ENCODE measurements at regions not wholly inside any gene's neighbourhood (a gene's known extent, or its start where the extent isn't known, plus 50 kb on each side); places are given as distances from the start of the nearest gene placed in this dataset.
"Not testable (repeated sequence)": the region's sequence is repeated elsewhere in the genome, so short reads cannot be mapped to it uniquely, and the experiment has no call there.

DNA sequence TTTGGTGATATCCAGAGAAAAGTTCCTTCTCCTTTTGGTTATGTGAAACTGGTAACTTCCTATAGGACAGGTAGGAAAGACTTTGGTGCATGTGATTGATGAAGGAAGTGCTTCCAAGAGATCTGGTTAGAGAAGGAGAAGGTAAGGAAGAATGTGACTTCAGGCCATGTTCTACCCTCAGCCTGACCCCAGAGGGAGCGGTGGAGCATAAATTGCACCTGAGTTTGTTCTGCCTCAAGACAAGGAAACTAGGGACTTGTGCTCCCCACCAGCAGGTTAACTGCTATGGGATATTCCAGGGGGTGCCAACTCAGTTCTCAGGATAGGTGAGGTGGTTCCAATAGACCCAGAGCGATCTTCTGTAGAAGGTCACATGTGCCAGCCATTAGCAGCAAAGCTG, 299.3 kb upstream of the XYLT1 start:
- Mint-ChIP-seq H3K27ac (no peak overlapping the region), H3K36me3 (no peaks in the 10 kb centered on the region), H3K27me3 (peaks cover 8% of the 10 kb centered on the region), H3K4me1 (no peaks in the 10 kb centered on the region), H3K4me3 (no peak overlapping the region), H3K9me3 (no peaks in the 10 kb centered on the region)

- no peak overlapping the region for H3K4me3 Mint-ChIP-seq
- H3K36me3 Mint-ChIP-seq: no peaks in the 10 kb centered on the region
- no peak overlapping the region for H3K27ac Mint-ChIP-seq
- H3K27me3 Mint-ChIP-seq: peaks cover 7% of the 10 kb centered on the region
- no peaks in the 10 kb centered on the region for H3K9me3 Mint-ChIP-seq
- no peaks in the 10 kb centered on the region for H3K4me1 Mint-ChIP-seq
These were observed 298.3 kb upstream of the XYLT1 start for GRCh38 chr16:17769065-17769464.

DNA sequence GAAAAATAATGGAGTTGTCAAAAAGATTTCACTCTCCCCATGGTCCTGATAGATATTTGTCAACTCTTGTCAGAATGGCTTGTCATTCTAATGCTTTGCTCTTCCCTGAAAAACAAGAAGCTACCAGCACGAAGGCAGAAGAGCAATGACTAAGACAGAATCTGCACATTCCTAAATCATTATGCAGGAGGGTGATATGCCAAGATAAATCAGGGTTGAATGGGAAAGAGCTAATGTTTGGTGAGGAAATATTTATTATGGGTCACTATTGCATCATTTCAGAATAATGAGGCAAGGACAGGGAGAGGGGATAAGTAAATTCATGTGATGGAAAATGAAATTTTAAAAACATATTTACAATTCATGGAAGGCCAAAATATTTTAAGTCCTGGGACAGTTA, 297.5 kb upstream of the XYLT1 start:
- H3K27me3 Mint-ChIP-seq: peaks cover 3% of the 10 kb centered on the region
- H3K27ac Mint-ChIP-seq: no peak overlapping the region

GRCh38 chr16:17766012-17766411, 295.3 kb upstream of the XYLT1 start:
- Mint-ChIP-seq H3K36me3 (no peaks in the 10 kb centered on the region), H3K4me3 (no peak overlapping the region), H3K4me1 (no peaks in the 10 kb centered on the region), H3K27ac (no peak overlapping the region), H3K9me3 (no peaks in the 10 kb centered on the region), H3K27me3 (peaks cover 8% of the 10 kb centered on the region)

More for the DNA sequence above, 297.5 kb upstream of the XYLT1 start:
- Mint-ChIP-seq H3K4me1 (no peaks in the 10 kb centered on the region), H3K36me3 (no peaks in the 10 kb centered on the region), H3K4me3 (no peak overlapping the region), H3K9me3 (no peaks in the 10 kb centered on the region)

DNA sequence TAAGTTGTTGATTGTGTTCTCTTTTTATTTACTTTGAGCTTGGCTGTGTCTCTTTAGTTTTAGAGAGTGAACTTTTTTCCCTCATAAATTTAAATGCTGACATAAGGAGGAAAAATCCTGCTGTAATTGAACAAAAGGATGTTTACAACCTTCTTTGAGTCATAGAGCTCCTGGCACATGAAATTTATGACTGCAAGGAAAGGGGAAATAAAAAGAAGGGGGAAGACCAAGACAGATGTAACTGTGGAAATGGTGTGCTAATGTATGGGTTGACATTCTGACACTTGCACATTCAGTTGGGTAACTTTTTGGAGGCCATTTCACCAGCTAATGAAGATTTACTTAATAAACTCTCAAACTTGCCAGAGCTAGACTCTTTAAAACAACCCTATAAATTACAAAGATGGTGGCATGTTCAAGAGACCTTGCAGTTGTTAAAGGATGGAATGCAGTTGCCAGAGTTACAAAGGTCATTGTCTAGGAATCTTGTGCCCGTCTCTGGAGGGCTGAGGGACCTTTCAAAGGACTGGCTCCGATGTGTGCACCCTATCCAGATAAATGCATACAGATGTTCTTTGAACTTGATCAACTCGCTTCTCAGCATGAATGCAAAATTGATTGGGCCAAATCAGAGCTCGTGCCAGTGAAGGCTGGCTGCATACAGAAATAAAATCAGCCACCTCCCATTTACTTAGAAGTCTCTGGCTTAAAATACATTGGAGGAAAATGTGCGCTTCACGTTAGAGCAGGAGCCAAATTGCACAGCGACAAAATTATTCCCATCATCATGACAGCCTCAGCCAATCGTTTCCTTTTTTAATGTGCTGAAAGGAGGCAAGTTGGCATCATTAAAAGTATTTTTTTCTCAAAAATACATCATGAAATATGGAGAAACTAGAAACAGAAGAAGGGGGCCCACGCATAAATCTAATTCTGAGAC, 289.0 kb upstream of the XYLT1 start:
- H3K27me3 Mint-ChIP-seq: peaks cover 7% of the 10 kb centered on the region
- H3K4me3 Mint-ChIP-seq: no peak overlapping the region
- no peaks in the 10 kb centered on the region for H3K4me1 Mint-ChIP-seq
- no peaks in the 10 kb centered on the region for H3K36me3 Mint-ChIP-seq
- no peak overlapping the region for H3K27ac Mint-ChIP-seq
- no peaks in the 10 kb centered on the region for H3K9me3 Mint-ChIP-seq

DNA sequence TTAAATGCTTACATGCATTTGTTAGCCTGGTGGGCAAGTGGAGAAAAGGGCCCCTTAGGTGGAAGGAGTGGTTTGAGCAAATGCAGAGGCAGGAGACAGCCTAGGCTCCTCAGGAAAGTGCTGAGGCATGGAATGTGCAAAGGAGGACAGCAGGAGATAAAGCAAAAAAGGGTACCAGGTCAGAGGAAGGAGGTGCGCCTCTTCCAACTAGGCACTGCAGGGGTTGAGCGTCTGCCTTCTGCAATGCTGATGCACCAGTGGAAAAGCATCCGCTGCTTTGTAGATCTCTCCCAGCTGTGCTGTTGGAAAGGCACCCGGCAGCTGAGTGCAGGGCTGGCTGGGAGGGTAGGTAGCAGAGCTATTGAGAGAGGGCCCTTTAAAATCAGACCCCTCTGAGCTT, 287.0 kb upstream of the XYLT1 start:
- H3K9me3 Mint-ChIP-seq: no peaks in the 10 kb centered on the region
- no peaks in the 10 kb centered on the region for H3K4me1 Mint-ChIP-seq
- no peak overlapping the region for H3K4me3 Mint-ChIP-seq
- peaks cover 9% of the 10 kb centered on the region for H3K27me3 Mint-ChIP-seq
- H3K27ac Mint-ChIP-seq: no peak overlapping the region
- H3K36me3 Mint-ChIP-seq: no peaks in the 10 kb centered on the region

DNA sequence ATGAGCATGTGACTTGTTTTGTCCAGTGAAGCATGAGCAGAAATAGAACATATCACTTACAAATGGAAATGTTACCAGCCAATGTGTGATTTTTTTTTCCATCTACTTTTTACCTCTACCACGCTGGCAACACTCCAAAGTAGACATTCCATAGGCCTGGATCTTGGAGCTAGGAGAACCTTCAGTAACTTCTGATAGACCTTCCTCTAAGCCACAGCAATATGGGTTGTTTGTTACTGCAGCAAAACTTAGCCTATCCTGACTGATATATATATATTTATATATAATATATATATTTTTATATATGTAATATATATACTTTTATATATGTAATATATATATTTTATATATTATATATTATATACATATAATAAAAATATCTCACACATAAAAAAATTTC, 284.4 kb upstream of the XYLT1 start:
- no peak overlapping the region for H3K4me3 Mint-ChIP-seq
- H3K9me3 Mint-ChIP-seq: no peaks in the 10 kb centered on the region
- H3K27me3 Mint-ChIP-seq: peaks cover 6% of the 10 kb centered on the region
- H3K36me3 Mint-ChIP-seq: no peaks in the 10 kb centered on the region
- H3K4me1 Mint-ChIP-seq: no peaks in the 10 kb centered on the region
- no peak overlapping the region for H3K27ac Mint-ChIP-seq

- H3K4me1 Mint-ChIP-seq: no peaks in the 10 kb centered on the region
- H3K27ac Mint-ChIP-seq: no peak overlapping the region
- H3K27me3 Mint-ChIP-seq: peaks cover 10% of the 10 kb centered on the region
- H3K36me3 Mint-ChIP-seq: no peaks in the 10 kb centered on the region
- peaks cover 7% of the 10 kb centered on the region for H3K9me3 Mint-ChIP-seq
- no peak overlapping the region for H3K4me3 Mint-ChIP-seq
These were observed 282.7 kb upstream of the XYLT1 start for GRCh38 chr16:17753434-17753833.

- H3K4me3 Mint-ChIP-seq: no peak overlapping the region
- H3K27ac Mint-ChIP-seq: no peak overlapping the region
- peaks cover 7% of the 10 kb centered on the region for H3K27me3 Mint-ChIP-seq
- no peaks in the 10 kb centered on the region for H3K36me3 Mint-ChIP-seq
- no peaks in the 10 kb centered on the region for H3K4me1 Mint-ChIP-seq
- H3K9me3 Mint-ChIP-seq: peaks cover 7% of the 10 kb centered on the region
These were observed 278.9 kb upstream of the XYLT1 start for GRCh38 chr16:17749706-17750105.

DNA sequence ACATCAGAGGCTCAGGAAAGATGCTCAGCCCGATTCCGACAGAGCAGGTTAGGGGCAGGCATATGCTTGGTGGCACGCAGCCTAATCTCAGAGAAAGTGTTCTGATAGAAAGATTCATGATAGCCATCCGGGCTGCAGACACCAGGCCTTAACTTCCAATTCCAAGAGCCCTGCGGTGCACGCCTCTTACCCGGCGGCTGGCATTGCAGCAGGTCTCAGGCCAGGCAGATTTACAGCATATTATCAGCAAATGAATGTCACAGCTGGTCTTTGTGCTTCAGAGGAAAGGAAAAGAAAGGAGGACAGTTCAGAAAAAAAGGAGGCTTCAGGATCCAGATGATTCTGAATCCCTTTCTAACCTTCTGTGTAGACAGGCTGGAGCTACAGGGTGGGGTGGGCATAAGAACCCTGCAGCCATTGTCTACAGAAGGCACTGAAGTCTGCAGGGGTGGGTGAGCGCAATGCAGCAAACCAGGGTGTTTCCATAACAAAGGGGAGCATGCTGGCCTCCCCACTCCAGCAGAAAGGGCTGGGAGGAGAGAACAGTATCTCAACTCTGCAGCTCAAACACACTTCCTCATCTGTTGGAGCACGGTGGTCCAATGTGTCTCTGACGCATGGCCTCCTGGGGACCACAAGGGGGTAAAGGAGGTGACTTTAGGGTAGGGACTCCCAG, 277.4 kb upstream of the XYLT1 start:
- Mint-ChIP-seq H3K9me3 (peaks cover 7% of the 10 kb centered on the region), H3K4me1 (no peaks in the 10 kb centered on the region), H3K27ac (no peak overlapping the region), H3K27me3 (peaks cover 8% of the 10 kb centered on the region), H3K36me3 (no peaks in the 10 kb centered on the region), H3K4me3 (no peak overlapping the region)

GRCh38 chr16:17747081-17747756, 276.5 kb upstream of the XYLT1 start:
- Mint-ChIP-seq H3K36me3 (no peaks in the 10 kb centered on the region), H3K27me3 (peaks cover 11% of the 10 kb centered on the region), H3K4me1 (no peaks in the 10 kb centered on the region), H3K4me3 (no peak overlapping the region), H3K9me3 (peaks cover 7% of the 10 kb centered on the region), H3K27ac (no peak overlapping the region)

DNA sequence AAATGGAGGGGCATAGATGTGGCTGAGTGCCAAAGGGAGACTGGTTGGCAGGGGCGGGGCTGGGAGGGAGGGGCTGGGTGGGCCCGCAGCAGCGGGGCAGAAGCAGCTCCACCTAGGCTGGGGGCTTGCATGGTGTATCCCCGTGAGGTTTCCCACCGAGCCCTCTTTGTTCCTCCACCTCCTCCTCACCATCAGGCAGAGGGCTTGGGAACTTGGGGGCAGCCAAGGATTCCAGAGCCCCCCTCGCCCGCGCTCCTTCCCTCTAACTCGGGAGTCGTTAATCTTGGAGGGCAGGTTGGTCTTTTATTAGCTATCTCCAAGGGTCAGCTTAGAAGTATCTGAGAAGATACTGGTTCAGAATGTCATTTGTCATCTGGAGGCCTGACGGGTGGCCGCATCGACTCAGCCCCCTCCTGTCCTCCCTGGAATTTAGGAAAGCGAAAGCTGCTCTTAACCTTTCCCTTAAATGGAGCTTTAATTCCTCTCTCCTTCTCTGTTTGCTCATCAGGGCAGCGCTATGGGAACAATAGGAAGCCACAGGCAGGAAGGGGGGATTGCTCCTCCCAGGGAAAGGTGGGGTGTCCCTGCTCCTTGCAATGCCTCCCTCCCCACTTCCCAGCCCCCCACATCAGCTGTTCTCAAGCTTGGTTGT, 274.3 kb upstream of the XYLT1 start:
- Mint-ChIP-seq H3K27ac (no peak overlapping the region), H3K4me3 (no peak overlapping the region), H3K27me3 (peaks cover 13% of the 10 kb centered on the region), H3K9me3 (peaks cover 7% of the 10 kb centered on the region), H3K36me3 (no peaks in the 10 kb centered on the region), H3K4me1 (no peaks in the 10 kb centered on the region)

DNA sequence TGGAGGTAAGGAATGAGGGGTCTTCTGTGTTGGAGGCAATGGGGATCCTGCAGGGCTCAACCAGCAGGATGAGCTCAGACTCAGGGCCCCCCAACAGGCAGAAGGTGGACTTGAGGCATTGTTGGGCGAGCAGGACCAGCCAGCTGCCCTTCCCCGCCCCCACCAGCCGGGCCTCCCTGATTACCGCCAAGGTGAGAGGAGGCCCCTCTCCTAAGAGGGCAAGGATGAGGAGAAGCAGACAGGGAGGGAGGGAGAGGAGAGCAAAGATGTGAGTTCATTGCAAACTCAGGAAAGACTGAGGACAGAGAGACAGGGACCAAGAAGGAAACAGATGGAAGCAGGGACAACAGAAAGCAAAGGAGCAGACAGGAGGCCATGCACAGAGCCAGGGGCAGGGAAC, 272.8 kb upstream of the XYLT1 start:
- H3K27ac Mint-ChIP-seq: no peak overlapping the region
- H3K9me3 Mint-ChIP-seq: no peaks in the 10 kb centered on the region
- no peak overlapping the region for H3K4me3 Mint-ChIP-seq
- H3K36me3 Mint-ChIP-seq: no peaks in the 10 kb centered on the region
- H3K4me1 Mint-ChIP-seq: no peaks in the 10 kb centered on the region
- H3K27me3 Mint-ChIP-seq: peaks cover 9% of the 10 kb centered on the region

DNA sequence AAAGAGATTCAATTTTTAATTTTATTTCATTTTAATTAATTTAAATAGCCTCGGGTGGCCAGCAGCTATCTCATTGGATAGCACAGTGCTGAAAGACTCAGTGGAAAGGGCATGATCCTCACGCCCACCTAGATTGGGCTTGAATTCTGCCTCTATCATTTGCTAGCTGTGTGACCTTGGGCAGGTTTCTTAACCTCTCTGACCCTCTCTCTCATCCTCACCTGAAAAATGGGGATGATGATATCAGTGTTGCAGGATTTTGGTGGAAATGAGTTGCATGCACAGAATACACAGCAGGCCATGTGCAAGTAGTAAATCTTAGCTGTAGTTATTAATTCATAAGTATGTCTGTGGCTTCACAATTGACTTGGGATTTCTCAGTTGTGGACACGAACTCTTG, 272.4 kb upstream of the XYLT1 start:
- Mint-ChIP-seq H3K36me3 (no peaks in the 10 kb centered on the region), H3K4me1 (no peaks in the 10 kb centered on the region), H3K4me3 (no peak overlapping the region), H3K27ac (no peak overlapping the region), H3K27me3 (peaks cover 9% of the 10 kb centered on the region), H3K9me3 (no peaks in the 10 kb centered on the region)

DNA sequence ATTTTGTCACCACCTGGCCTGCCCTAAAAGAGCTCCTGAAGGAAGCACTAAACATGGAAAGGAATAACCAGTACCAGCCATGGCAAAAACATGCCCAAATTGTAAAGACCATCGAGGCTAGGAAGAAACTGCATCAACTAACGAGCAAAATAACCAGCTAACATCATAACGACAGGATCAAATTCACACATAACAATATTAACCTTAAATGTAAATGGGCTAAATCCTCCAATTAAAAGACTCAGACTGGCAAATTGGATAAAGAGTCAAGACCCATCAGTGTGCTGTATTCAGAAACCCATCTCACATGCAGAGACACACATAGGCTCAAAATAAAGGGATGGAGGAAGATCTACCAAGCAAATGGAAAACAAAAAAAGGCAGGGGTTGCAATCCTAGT, 264.3 kb upstream of the XYLT1 start:
- not testable (repeated sequence) for H3K36me3 Mint-ChIP-seq, H3K4me3 Mint-ChIP-seq, H3K27me3 Mint-ChIP-seq, H3K27ac Mint-ChIP-seq, H3K9me3 Mint-ChIP-seq, H3K4me1 Mint-ChIP-seq

All from activated naive CD4-positive, alpha-beta T cell treated with anti-CD3 and anti-CD28 coated beads, Interleukin-2, amount 50 U/mL, for 24 hours (primary cell).